B cell (primary cell): ENCODE measurements at regions not wholly inside any gene's neighbourhood (a gene's known extent, or its start where the extent isn't known, plus 50 kb on each side); places are given as distances from the start of the nearest gene placed in this dataset.

ENCODE experiments used
- ATAC-seq: fragments of 200-7000 bp; cut with Tn5 transposase; one replicate; pipeline ENCODE4 v1.10.0; 2021; ENCODE audit warnings: low read depth, mild to moderate bottlenecking, moderate number of reproducible peaks, moderate library complexity
- CTCF ChIA-PET: fragments of 350-600 bp; sonication (Branson Sonifier 250); formaldehyde crosslinking; loops from one replicate; lab custom pipeline; 2021; ENCODE audit warnings: antibody characterized with exemption, inconsistent platforms; lab: Charles Lee
- POLR2A ChIA-PET: fragments of 350-600 bp; sonication (Branson Sonifier 250); formaldehyde crosslinking; loops from one replicate; lab custom pipeline; 2021; ENCODE audit warnings: antibody characterized with exemption; lab: Charles Lee
- DNase-seq: peaks from one replicate; pipeline ENCODE4 v3.0.0; 2013
- H2AFZ ChIP-seq: 2 replicates; pipeline ENCODE4 v1.6.1; 2012; ENCODE audit warnings: mild to moderate bottlenecking, low read depth, low read length; ENCODE audit not compliant: insufficient read depth, poor library complexity, severe bottlenecking
- H3K27ac ChIP-seq, 2 donors: 1 replicate in 1 of 2; 2 replicates in 1 of 2; pipeline ENCODE4 v1.5.1; 2012 to 2013; ENCODE audit warnings: low read length in 2 of 2, mild to moderate bottlenecking in 2 of 2, moderate library complexity in 1 of 2
- H3K27me3 ChIP-seq, 4 experiments: fragments of 200-600 bp in 1 of 4; sonication (generic) in 1 of 4; replicated peaks in 1 of 4; 1 replicate in 2 of 4; 2 replicates in 2 of 4; pipeline versions ENCODE4 v1.6.1 to v1.7.0; 2013 to 2016; ENCODE audit warnings: low read length in 3 of 4, mild to moderate bottlenecking in 2 of 4, mixed read lengths in 1 of 4, moderate library complexity in 1 of 4; ENCODE audit not compliant: insufficient read depth in 4 of 4, control insufficient read depth in 3 of 4; ENCODE audit errors: control extremely low read depth in 1 of 4
- H3K36me3 ChIP-seq, 2 experiments: replicated peaks in 1 of 2; 1 replicate in 1 of 2; 2 replicates in 1 of 2; pipeline versions ENCODE4 v1.6.1 to v1.7.1; 2013; ENCODE audit warnings: low read length in 1 of 2; ENCODE audit not compliant: insufficient read depth in 2 of 2, control insufficient read depth in 1 of 2; ENCODE audit errors: control extremely low read depth in 1 of 2, extremely low read depth in 1 of 2
- H3K4me1 ChIP-seq, 2 donors: fragments of 200-600 bp in 1 of 2; sonication (generic) in 1 of 2; 1 replicate in 1 of 2; 2 replicates in 1 of 2; pipeline versions ENCODE4 v1.5.1 to v1.6.1; 2013 to 2017; ENCODE audit warnings: low read length in 2 of 2; ENCODE audit not compliant: control insufficient read depth in 2 of 2, insufficient read depth in 2 of 2
- H3K4me2 ChIP-seq: replicated peaks from 2 replicates; pipeline ENCODE3; 2012; ENCODE audit warnings: mild to moderate bottlenecking, low read depth, low read length; ENCODE audit not compliant: poor library complexity, severe bottlenecking
- H3K4me3 ChIP-seq, 5 experiments: fragments of 200-600 bp in 1 of 5; sonication (generic) in 1 of 5; 1 replicate in 3 of 5; 2 replicates in 2 of 5; pipeline versions ENCODE4 v1.5.1 to v1.7.0; 2011 to 2016; ENCODE audit warnings: low read length in 4 of 5, mild to moderate bottlenecking in 4 of 5, low read depth in 2 of 5, control low read depth in 1 of 5, moderate library complexity in 1 of 5; ENCODE audit not compliant: insufficient read depth in 1 of 5; ENCODE audit errors: control extremely low read depth in 1 of 5, extremely low read depth in 1 of 5
- H3K79me2 ChIP-seq: fragments of 200-600 bp; sonication (generic); one replicate; pipeline ENCODE4 v1.6.0; 2016; ENCODE audit warnings: low read length; ENCODE audit not compliant: control insufficient read depth, insufficient read depth
- H3K9ac ChIP-seq: fragments of 200-600 bp; sonication (generic); 2 replicates; pipeline ENCODE4 v1.6.1; 2017; ENCODE audit warnings: mild to moderate bottlenecking, low read length, moderate library complexity
- H3K9me3 ChIP-seq, 3 donors: one replicate each; pipeline versions ENCODE4 v1.6.1 to v1.7.1; 2013; ENCODE audit warnings: low read length in 2 of 3; ENCODE audit not compliant: control insufficient read depth in 2 of 3, insufficient read depth in 1 of 3; ENCODE audit errors: control extremely low read depth in 1 of 3
- H4K20me1 ChIP-seq: 2 replicates; pipeline ENCODE4 v1.6.0; 2012; ENCODE audit warnings: mild to moderate bottlenecking, low read length; ENCODE audit not compliant: insufficient read depth, control insufficient read depth, poor library complexity, severe bottlenecking
- H3K27ac Mint-ChIP-seq: one replicate; pipeline ENCODE4 v1.8.0; 2021; ENCODE audit warnings: mixed read lengths
- H3K27me3 Mint-ChIP-seq: one replicate; pipeline ENCODE4 v1.8.0; 2021; ENCODE audit warnings: mixed read lengths
- H3K4me1 Mint-ChIP-seq: one replicate; pipeline ENCODE4 v1.8.0; 2021; ENCODE audit warnings: mixed read lengths
- H3K4me3 Mint-ChIP-seq: one replicate; pipeline ENCODE4 v1.8.0; 2021; ENCODE audit warnings: mixed read lengths
- H3K9me3 Mint-ChIP-seq: one replicate; pipeline ENCODE4 v1.8.0; 2022; ENCODE audit warnings: mixed read lengths; ENCODE audit not compliant: insufficient read depth
- EZH2 ChIP-seq: IDR thresholded peaks from 2 replicates; pipeline ENCODE4 v1.6.1; 2012; ENCODE audit warnings: borderline replicate concordance, low read depth, mild to moderate bottlenecking, moderate library complexity, low read length; ENCODE audit not compliant: insufficient read depth, poor library complexity, severe bottlenecking
- WGBS: methylation state at CpG from one replicate; pipeline ENCODE4 v1.1.5; 2013; ENCODE audit warnings: missing lambda C conversion rate; ENCODE audit not compliant: insufficient coverage; 5-methylcytosine and 5-hydroxymethylcytosine counted together
- intact Hi-C: fragments of 100-400 bp; cut with micrococcal nuclease; formaldehyde crosslinking; loops from one replicate; pipeline ENCODE4 v1.10.0; 2022
- TF ChIP-seq, protein P1 (sequence below): fragments of 200-600 bp; IDR thresholded peaks from one replicate; pipeline ENCODE4 v1.8.0; 2022; ENCODE audit warnings: antibody characterized with exemption, mild to moderate bottlenecking

DNA sequence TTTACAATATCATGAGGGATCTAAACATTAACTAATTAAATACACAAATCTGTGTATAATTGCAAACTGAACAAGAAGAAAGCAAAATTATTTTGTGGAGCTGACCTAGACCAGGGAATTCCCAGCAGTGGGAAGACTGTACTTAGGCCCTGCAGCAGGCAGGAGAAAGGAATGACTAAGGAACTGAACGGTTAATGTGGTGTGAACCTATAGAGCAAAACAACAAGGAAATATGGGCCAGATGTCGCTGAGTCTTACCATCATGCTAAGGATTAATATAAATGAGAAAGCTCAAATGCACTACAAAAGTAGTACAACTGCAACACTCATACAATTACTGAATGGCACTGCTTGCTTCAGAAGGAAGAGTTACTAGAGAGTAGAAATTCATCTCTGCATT lies 120.3 kb upstream of the ATXN3L start:
- Histone ChIP-seq H3K9me3 (peaks cover 0 to 3% (median 0%) of the 10 kb centered on the region in 3 donors), H3K79me2 (no peaks in the 10 kb centered on the region), H4K20me1 (no peaks in the 10 kb centered on the region), H3K4me2 (no peak overlapping the region), H3K4me3 (no peak overlapping the region), H3K4me1 (peaks cover 22 to 23% of the 10 kb centered on the region in 2 donors), H3K27ac (no peak overlapping the region), H2AFZ (no peak overlapping the region), H3K36me3 (no peaks in the 10 kb centered on the region), H3K9ac (no peak overlapping the region), H3K27me3 (no peaks in the 10 kb centered on the region)
- POLR2A ChIA-PET, result no interaction called here
- ATAC-seq, result no peak
- no peak for TF ChIP-seq EZH2
- TF ChIP-seq, protein P1, sequence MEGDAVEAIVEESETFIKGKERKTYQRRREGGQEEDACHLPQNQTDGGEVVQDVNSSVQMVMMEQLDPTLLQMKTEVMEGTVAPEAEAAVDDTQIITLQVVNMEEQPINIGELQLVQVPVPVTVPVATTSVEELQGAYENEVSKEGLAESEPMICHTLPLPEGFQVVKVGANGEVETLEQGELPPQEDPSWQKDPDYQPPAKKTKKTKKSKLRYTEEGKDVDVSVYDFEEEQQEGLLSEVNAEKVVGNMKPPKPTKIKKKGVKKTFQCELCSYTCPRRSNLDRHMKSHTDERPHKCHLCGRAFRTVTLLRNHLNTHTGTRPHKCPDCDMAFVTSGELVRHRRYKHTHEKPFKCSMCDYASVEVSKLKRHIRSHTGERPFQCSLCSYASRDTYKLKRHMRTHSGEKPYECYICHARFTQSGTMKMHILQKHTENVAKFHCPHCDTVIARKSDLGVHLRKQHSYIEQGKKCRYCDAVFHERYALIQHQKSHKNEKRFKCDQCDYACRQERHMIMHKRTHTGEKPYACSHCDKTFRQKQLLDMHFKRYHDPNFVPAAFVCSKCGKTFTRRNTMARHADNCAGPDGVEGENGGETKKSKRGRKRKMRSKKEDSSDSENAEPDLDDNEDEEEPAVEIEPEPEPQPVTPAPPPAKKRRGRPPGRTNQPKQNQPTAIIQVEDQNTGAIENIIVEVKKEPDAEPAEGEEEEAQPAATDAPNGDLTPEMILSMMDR, result no peak
- no peaks in the 10 kb centered on the region for H3K9me3 Mint-ChIP-seq
- CTCF ChIA-PET, result no interaction called here
- no peak overlapping the region for H3K4me3 Mint-ChIP-seq
- no peak for DNase-seq
- WGBS, result no CpG with 5 or more reads among the region's 2 CpGs
- peaks cover 39% of the 10 kb centered on the region for H3K4me1 Mint-ChIP-seq
- intact Hi-C loops, result no loop called here
- H3K27ac Mint-ChIP-seq, result no peak overlapping the region
- no peaks in the 10 kb centered on the region for H3K27me3 Mint-ChIP-seq

DNA sequence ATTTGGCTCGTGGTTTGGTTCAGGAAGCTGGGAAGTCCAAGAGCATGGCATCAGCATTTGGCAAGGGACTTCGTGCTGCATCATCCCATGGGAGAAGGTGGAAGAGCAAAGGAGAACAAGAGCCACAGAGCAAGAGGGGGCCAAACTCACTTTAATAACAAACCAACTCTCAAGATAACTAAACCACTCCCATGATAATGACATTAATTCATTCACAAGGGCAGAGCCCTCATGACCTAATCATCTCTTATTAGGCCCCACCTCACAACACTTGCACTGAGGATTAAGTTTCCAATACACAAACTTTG lies 113.4 kb upstream of the ATXN3L start:
- Histone ChIP-seq H4K20me1 (no peaks in the 10 kb centered on the region), H3K4me2 (no peak overlapping the region), H3K9ac (no peak overlapping the region), H3K79me2 (no peaks in the 10 kb centered on the region), H3K27ac (no peak overlapping the region), H3K4me1 (peaks cover 6 to 9% of the 10 kb centered on the region in 2 donors), H3K27me3 (no peaks in the 10 kb centered on the region), H2AFZ (no peak overlapping the region), H3K9me3 (peaks cover 0 to 3% (median 0%) of the 10 kb centered on the region in 3 donors), H3K4me3 (no peak overlapping the region), H3K36me3 (no peaks in the 10 kb centered on the region)
- no CpG with 5 or more reads among the region's 2 CpGs for WGBS
- no peak for TF ChIP-seq EZH2
- TF ChIP-seq, protein P1, result no peak
- ATAC-seq, result no peak
- Mint-ChIP-seq H3K4me1 (peaks cover 13% of the 10 kb centered on the region), H3K27ac (no peak overlapping the region), H3K9me3 (no peaks in the 10 kb centered on the region), H3K4me3 (no peak overlapping the region), H3K27me3 (no peaks in the 10 kb centered on the region)
- ChIA-PET CTCF (no interaction called here), POLR2A (no interaction called here)
- intact Hi-C loops, result no loop called here
- DNase-seq, result no peak
